ENCODE measurements at regions not wholly inside any gene's neighbourhood (a gene's known extent, or its start where the extent isn't known, plus 50 kb on each side); places are given as distances from the start of the nearest gene placed in this dataset.

DNA sequence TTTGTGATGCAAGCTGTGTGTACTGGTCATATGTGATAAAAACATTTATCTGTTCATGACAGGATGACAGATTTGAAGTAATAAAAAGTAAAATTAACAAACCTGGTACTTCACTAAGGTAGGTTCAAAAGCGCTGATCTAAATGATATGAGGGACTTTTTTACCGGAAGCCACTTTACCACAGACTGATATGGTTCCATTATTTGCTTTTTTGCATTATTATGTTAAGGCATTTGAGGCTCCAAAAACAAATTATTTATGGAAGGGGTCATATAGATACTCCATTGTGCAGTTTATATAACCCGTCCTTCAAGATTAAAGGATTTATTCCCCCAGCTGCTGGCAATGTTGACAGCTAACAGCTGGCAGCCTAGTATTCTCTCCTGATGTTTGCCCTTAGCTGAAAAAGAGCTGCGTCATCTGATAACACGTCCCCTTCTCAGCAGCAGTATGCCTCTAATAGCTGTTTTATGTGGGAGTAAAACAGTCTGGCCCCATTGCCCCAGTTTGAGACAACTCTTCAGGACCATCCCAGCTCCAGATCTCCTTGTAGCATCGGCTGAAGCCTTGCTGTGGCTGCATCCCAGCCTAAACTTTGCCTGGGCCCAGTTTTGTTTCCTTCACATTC, 84.8 kb upstream of the XIRP2 start:
- Histone ChIP-seq H3K27me3 (no peaks in the 10 kb centered on the region), H3K4me3 (no peak overlapping the region), H3K27ac (no peak overlapping the region), H3K4me1 (no peaks in the 10 kb centered on the region), H3K36me3 (no peaks in the 10 kb centered on the region), H3K9me3 (peaks cover 0 to 4% (median 0%) of the 10 kb centered on the region in 3 donors)
- WGBS, 2 donors (ENCODE audit: low coverage in 1 of 2), result 22 to 41% methylated on average over 6 of the region's 6 CpGs
- TF ChIP-seq, protein P1, sequence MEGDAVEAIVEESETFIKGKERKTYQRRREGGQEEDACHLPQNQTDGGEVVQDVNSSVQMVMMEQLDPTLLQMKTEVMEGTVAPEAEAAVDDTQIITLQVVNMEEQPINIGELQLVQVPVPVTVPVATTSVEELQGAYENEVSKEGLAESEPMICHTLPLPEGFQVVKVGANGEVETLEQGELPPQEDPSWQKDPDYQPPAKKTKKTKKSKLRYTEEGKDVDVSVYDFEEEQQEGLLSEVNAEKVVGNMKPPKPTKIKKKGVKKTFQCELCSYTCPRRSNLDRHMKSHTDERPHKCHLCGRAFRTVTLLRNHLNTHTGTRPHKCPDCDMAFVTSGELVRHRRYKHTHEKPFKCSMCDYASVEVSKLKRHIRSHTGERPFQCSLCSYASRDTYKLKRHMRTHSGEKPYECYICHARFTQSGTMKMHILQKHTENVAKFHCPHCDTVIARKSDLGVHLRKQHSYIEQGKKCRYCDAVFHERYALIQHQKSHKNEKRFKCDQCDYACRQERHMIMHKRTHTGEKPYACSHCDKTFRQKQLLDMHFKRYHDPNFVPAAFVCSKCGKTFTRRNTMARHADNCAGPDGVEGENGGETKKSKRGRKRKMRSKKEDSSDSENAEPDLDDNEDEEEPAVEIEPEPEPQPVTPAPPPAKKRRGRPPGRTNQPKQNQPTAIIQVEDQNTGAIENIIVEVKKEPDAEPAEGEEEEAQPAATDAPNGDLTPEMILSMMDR (IDR thresholded peaks at IDR 0.05), result no peak
- TF ChIP-seq EP300 (IDR thresholded peaks at IDR 0.05), result no peak
- no peak for TF ChIP-seq POLR2AphosphoS5 (IDR thresholded peaks at IDR 0.05)
- TF ChIP-seq POLR2A (IDR thresholded peaks at IDR 0.05), result no peak
- no peak for ATAC-seq

DNA sequence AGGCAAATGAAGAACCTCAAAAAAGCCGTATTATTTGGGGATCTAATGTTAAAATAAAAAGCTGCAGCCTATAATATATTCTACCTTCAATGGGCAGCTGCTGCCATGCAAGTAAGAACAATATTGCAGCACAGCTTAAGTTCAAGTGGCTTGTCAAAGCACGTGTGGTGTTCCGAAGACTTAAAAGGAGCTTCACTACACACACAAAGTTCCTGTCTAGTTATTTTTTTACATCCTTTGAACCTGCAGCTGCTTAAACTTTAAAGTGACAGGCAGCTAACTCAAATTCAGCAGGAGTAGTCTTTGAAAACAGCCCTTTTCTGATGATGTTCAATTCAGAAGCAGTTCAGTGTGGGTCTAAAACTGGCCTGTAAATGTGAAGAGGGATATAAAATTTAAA, 85.8 kb upstream of the XIRP2 start:
- Histone ChIP-seq H3K27ac (no peak overlapping the region), H3K27me3 (no peaks in the 10 kb centered on the region), H3K9me3 (peaks cover 0 to 4% (median 0%) of the 10 kb centered on the region in 3 donors), H3K36me3 (no peaks in the 10 kb centered on the region), H3K4me3 (no peak overlapping the region), H3K4me1 (no peaks in the 10 kb centered on the region)
- TF ChIP-seq POLR2AphosphoS5 (IDR thresholded peaks at IDR 0.05) (no peak), EP300 (IDR thresholded peaks at IDR 0.05) (no peak), POLR2A (IDR thresholded peaks at IDR 0.05) (no peak)
- TF ChIP-seq, protein P1 (IDR thresholded peaks at IDR 0.05), result no peak
- ATAC-seq, result no peak
- WGBS, 2 donors (ENCODE audit: low coverage in 1 of 2), result 31 to 38% methylated on average over 3 of the region's 3 CpGs

DNA sequence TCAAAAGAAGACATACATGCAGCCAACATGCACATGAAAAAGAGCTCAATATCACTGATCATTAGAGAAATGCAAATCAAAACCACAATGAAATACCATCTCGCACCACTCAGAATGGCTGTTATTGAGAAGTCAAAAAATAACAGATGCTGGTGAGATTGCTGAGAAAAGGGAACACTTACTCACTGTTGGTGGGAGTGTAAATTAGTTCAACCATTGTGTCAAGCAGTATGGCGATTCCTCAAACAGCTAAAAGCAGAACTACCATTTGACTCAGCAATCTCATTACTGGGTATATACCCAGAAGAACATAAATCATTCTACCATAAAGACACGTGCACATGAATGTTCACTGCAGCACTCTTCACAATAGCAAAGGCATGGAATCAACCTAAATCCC, 95.5 kb upstream of the XIRP2 start:
- no peak overlapping the region for H3K4me3 ChIP-seq
- no peaks in the 10 kb centered on the region for H3K27me3 ChIP-seq
- H3K36me3 ChIP-seq, result no peaks in the 10 kb centered on the region
- ATAC-seq, result no peak
- H3K9me3 ChIP-seq, result peaks cover 0 to 16% (median 0%) of the 10 kb centered on the region in 3 donors
- WGBS, 2 donors (ENCODE audit: low coverage in 1 of 2), result 63 to 74% methylated on average over 1 to 3 of the region's 3 CpGs
- no peak overlapping the region for H3K27ac ChIP-seq
- TF ChIP-seq, protein P1 (IDR thresholded peaks at IDR 0.05), result no peak
- TF ChIP-seq POLR2A (IDR thresholded peaks at IDR 0.05) (no peak), EP300 (IDR thresholded peaks at IDR 0.05) (no peak), POLR2AphosphoS5 (IDR thresholded peaks at IDR 0.05) (no peak)
- no peaks in the 10 kb centered on the region for H3K4me1 ChIP-seq

DNA sequence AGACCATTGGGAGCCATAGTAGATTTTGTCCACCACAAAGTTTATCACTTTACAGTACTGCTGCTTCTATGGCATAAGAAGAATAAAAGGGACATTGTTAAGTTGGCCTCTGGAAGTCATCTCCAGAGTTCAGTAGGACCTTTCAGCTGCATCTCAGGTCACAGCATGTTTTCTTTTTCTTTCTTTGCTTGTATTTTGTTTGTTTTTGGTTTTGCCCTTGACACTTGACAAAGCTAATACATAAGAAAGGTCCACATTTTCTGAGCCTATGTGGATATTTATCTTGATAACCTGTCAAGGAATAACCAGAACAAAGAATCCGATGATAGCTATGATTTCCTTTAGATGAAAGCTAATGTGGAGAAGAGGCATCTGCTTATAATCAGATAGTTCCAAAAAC, 101.6 kb upstream of the XIRP2 start:
- no peak overlapping the region for H3K27ac ChIP-seq
- TF ChIP-seq EP300 (IDR thresholded peaks at IDR 0.05) (no peak), POLR2A (IDR thresholded peaks at IDR 0.05) (no peak), POLR2AphosphoS5 (IDR thresholded peaks at IDR 0.05) (no peak)
- TF ChIP-seq, protein P1 (IDR thresholded peaks at IDR 0.05), result no peak
- no peaks in the 10 kb centered on the region for H3K27me3 ChIP-seq
- no peak overlapping the region for H3K4me3 ChIP-seq
- WGBS, 2 donors (ENCODE audit: low coverage in 1 of 2), result 73% methylated on average over 1 of the region's 1 CpG
- H3K36me3 ChIP-seq, result no peaks in the 10 kb centered on the region
- no peaks in the 10 kb centered on the region for H3K9me3 ChIP-seq
- no peaks in the 10 kb centered on the region for H3K4me1 ChIP-seq
- ATAC-seq, result no peak

DNA sequence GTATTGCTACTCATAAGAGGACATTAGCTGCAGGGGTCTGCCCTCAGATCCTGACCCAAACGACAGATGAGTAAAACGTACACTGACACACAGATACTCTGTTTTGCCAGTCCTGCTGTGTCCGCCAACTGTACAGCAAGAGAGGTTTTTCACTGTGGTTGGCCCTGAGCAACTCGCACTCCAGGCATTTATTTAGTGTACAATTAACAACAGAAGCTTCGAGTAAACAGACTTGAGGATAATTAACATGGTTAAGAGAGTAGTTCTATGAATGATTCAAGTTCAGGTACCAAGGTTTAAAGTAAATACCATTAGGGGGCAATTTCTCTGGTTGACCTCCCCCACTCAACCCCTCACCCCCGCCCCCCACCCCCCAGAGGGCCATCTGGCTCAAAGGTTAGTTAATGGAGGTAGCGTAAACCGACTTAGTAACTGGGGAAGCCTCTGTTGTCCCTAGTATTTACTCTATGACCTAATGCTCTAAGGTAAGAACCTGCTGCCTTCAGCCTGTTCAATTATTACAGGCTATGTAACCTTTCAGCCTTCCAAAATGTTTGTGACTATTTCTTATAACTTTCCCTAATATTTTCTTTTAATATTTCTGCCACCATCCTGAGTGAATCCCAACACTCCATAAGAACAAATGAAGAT, 103.9 kb upstream of the XIRP2 start:
- H3K4me3 ChIP-seq, result no peak overlapping the region
- 60 to 70% methylated on average over 2 to 6 of the region's 8 CpGs for whole genome bisulfite sequencing, 2 donors (ENCODE audit: low coverage in 1 of 2)
- no peak for ATAC-seq
- H3K4me1 ChIP-seq, result no peaks in the 10 kb centered on the region
- no peaks in the 10 kb centered on the region for H3K27me3 ChIP-seq
- no peaks in the 10 kb centered on the region for H3K9me3 ChIP-seq
- no peaks in the 10 kb centered on the region for H3K36me3 ChIP-seq
- H3K27ac ChIP-seq, result no peak overlapping the region
- TF ChIP-seq, protein P1 (IDR thresholded peaks at IDR 0.05), result no peak
- TF ChIP-seq POLR2A (IDR thresholded peaks at IDR 0.05), result no peak
- no peak for TF ChIP-seq POLR2AphosphoS5 (IDR thresholded peaks at IDR 0.05)
- TF ChIP-seq EP300 (IDR thresholded peaks at IDR 0.05), result no peak
